Neutrophil (primary cell): ENCODE measurements at regions not wholly inside any gene's neighbourhood (a gene's known extent, or its start where the extent isn't known, plus 50 kb on each side); places are given as distances from the start of the nearest gene placed in this dataset.

Experiments
- H3K27ac ChIP-seq: fragments of 200-600 bp; sonication (generic); 2 replicates; pipeline ENCODE4 v1.5.1; 2016; ENCODE audit warnings: mild to moderate bottlenecking, moderate library complexity
- H3K27me3 ChIP-seq: fragments of 200-600 bp; sonication (generic); 2 replicates; pipeline ENCODE4 v1.6.0; 2016; ENCODE audit warnings: mild to moderate bottlenecking
- H3K36me3 ChIP-seq: fragments of 200-600 bp; sonication (generic); 2 replicates; pipeline ENCODE4 v1.5.1; 2017
- H3K4me1 ChIP-seq, 2 experiments: fragments of 200-600 bp in 1 of 2; sonication (generic) in 1 of 2; 1 replicate in 1 of 2; 2 replicates in 1 of 2; pipeline versions ENCODE4 v1.5.1 to v1.6.1; 2013 to 2016; ENCODE audit warnings: low read depth in 1 of 2, low read length in 1 of 2, mild to moderate bottlenecking in 1 of 2, moderate library complexity in 1 of 2; ENCODE audit not compliant: control insufficient read depth in 1 of 2, insufficient read depth in 1 of 2
- H3K4me3 ChIP-seq, 2 experiments: fragments of 200-600 bp in 1 of 2; sonication (generic) in 1 of 2; 1 replicate in 1 of 2; 2 replicates in 1 of 2; pipeline ENCODE4 v1.5.1; 2013 to 2016; ENCODE audit warnings: low read depth in 1 of 2, low read length in 1 of 2, mild to moderate bottlenecking in 1 of 2, moderate library complexity in 1 of 2
- H3K9me3 ChIP-seq: fragments of 200-600 bp; sonication (generic); 2 replicates; pipeline ENCODE4 v1.5.1; 2016
- CTCF ChIP-seq: fragments of 200-600 bp; sonication (generic); IDR thresholded peaks from 2 replicates; pipeline ENCODE4 v1.5.1; 2016; ENCODE audit warnings: antibody characterized with exemption

- TF ChIP-seq CTCF: no peak
- Histone ChIP-seq H3K9me3 (no peaks in the 10 kb centered on the region), H3K4me3 (no peak overlapping the region), H3K4me1 (no peaks in the 10 kb centered on the region), H3K27ac (no peak overlapping the region), H3K27me3 (no peaks in the 10 kb centered on the region), H3K36me3 (no peaks in the 10 kb centered on the region)
These were observed 969.6 kb upstream of the ALCAM start for GRCh38 chr3:104396974-104397669.

DNA sequence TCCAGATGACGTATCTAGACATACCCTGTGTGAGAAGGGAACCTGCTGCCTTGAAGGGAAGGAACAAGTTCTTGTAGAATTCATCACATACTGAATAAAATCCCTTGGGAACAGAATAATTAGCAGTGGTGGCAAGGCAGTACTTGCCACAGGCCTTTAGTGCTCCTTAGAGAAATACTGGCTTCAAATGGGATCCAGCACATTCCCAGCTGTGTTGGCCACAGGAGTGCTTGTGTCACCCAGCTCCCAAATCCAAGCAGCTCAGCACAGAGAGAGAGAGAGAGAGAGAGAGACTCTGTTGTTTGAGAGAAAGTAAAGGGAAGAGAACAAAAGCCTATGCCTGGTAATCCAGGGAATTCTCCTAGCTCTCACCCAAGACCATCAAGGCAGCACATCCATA lies 969.0 kb upstream of the ALCAM start:
- Histone ChIP-seq H3K27me3 (no peaks in the 10 kb centered on the region), H3K9me3 (no peaks in the 10 kb centered on the region), H3K36me3 (no peaks in the 10 kb centered on the region), H3K27ac (no peak overlapping the region), H3K4me3 (no peak overlapping the region), H3K4me1 (no peaks in the 10 kb centered on the region)
- no peak for TF ChIP-seq CTCF

DNA sequence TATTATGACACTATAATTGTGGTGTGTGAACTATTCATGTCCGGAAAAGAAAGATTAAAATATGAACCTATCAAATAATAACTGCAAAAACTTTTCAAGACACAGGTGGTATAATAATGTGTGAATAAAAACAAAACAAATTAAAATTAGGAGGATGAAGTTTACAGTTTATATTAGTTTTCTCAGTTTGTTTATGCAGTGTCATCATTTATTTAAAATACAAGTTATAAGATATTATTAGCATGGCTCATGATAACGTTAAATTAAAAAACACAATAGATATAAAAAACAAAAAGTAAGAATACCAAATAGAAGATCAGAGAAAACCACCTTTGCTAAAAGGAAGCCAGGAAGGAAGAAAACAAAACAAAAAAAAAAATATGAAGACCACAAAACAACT lies 963.8 kb upstream of the ALCAM start:
- no peaks in the 10 kb centered on the region for H3K27me3 ChIP-seq
- H3K9me3 ChIP-seq: no peaks in the 10 kb centered on the region
- no peak for TF ChIP-seq CTCF
- no peak overlapping the region for H3K4me3 ChIP-seq
- H3K4me1 ChIP-seq: no peaks in the 10 kb centered on the region
- H3K36me3 ChIP-seq: no peaks in the 10 kb centered on the region
- H3K27ac ChIP-seq: no peak overlapping the region

DNA sequence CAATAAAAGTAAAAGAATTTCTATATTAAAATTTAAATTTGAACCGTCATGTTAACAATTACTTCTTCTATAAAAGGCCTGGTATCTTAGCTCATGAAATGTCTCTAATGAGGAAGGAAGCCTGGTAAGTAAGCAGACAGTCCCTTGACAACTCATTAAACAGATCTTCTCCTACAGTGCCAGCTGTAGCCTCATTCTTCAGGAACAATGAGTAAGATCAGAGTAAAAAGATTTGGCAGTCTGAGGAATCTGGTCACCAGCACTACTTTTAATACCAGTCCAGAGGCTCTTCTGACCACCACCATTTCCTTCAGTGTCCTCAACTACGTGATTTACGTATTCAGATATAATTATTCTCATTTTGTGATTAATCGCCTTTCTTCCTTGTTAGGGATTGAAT lies 955.0 kb upstream of the ALCAM start:
- no peaks in the 10 kb centered on the region for H3K27me3 ChIP-seq
- no peak overlapping the region for H3K27ac ChIP-seq
- no peaks in the 10 kb centered on the region for H3K36me3 ChIP-seq
- no peak overlapping the region for H3K4me3 ChIP-seq
- TF ChIP-seq CTCF: no peak
- no peaks in the 10 kb centered on the region for H3K9me3 ChIP-seq
- no peaks in the 10 kb centered on the region for H3K4me1 ChIP-seq

GRCh38 chr3:104412608-104413580 lies 953.8 kb upstream of the ALCAM start:
- no peak overlapping the region for H3K27ac ChIP-seq
- H3K4me3 ChIP-seq: no peak overlapping the region
- no peaks in the 10 kb centered on the region for H3K27me3 ChIP-seq
- H3K36me3 ChIP-seq: no peaks in the 10 kb centered on the region
- TF ChIP-seq CTCF: no peak
- no peaks in the 10 kb centered on the region for H3K4me1 ChIP-seq
- H3K9me3 ChIP-seq: no peaks in the 10 kb centered on the region
